ENCODE measurements at regions not wholly inside any gene's neighbourhood (a gene's known extent, or its start where the extent isn't known, plus 50 kb on each side); places are given as distances from the start of the nearest gene placed in this dataset.

DNA sequence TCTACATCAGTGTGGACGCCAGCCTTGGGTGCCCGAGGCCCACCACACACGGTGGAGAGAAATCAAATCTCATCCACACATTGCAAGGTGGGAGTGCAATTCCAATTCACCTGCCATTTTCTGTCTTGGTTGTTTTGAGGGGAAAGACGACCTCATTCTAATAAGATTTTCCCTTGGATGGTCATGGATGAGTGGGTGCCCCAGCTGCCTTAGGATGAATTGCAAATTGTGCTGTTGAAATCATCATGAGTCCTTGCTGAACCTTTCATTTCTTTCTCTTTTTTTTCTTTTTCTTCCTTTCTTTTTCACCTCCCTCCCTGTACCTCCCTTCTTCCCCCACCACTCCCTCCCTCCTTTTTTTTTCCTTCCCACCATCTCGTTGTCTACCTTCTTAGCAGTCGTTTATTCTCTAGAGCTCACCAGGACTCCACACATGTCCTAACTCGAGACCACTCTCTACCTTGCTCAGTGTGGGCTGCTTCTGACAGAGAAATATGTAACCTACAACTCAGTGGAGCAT is 266.9 kb upstream of the NFE2L3 start:
- DNase-seq (ENCODE audit: insufficient read length) = no peak
- no peak for FAIRE-seq

DNA sequence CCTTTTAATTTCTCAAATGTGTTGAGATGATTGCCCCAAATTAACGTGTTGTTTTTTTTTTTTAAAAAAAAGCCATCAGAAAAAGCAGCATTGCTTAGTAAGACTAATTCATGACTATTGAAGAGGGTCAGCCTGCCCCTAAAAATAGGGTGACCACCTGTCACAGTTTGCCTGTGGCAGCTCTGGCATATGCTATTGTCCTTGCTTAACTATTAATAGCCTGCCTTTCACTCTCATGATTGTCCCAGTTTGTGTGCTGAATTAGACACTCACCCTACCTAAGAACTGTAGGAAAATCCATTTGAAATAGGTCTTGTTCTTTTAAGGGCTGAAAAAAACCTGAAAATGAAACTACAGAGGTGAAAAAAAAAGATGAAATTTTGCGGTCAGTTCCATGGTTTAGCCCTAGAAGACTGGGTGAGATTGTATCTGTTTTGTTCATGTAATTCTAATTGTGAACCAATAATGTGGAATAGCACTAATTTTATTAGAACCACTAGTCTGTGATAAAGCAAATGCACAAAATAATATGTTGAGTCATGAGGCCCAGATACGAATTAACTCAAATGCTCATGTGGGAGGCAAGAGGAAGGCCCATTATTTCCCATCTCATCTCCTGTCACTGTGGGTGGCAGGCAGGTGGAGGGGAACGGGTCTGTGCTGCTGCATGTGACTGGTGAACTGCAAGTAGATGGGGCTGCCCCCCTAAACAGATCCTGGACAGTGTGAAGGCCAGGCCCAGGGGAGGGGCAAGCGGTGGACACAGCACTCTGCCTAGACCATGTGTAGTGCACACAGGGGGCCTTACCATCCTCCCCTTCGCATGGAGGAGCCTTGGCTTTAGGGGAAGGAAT is 265.4 kb upstream of the NFE2L3 start:
- TF ChIP-seq TAF1 (IDR thresholded peaks at IDR 0.05; ENCODE audit: borderline replicate concordance, low read depth, low read length) (no peak), POLR2AphosphoS5 (IDR thresholded peaks at IDR 0.05; ENCODE audit: low read depth, low read length) (no peak), POLR2A (IDR thresholded peaks at IDR 0.05; ENCODE audit: low read depth, low read length) (no peak)
- DNase-seq (ENCODE audit: insufficient read length) (no peak), FAIRE-seq (peak; percentile 30)

More for the DNA sequence above, 266.9 kb upstream of the NFE2L3 start:
- TF ChIP-seq POLR2A (IDR thresholded peaks at IDR 0.05; ENCODE audit: low read depth, low read length) (no peak), TAF1 (IDR thresholded peaks at IDR 0.05; ENCODE audit: borderline replicate concordance, low read depth, low read length) (no peak), POLR2AphosphoS5 (IDR thresholded peaks at IDR 0.05; ENCODE audit: low read depth, low read length) (no peak)

DNA sequence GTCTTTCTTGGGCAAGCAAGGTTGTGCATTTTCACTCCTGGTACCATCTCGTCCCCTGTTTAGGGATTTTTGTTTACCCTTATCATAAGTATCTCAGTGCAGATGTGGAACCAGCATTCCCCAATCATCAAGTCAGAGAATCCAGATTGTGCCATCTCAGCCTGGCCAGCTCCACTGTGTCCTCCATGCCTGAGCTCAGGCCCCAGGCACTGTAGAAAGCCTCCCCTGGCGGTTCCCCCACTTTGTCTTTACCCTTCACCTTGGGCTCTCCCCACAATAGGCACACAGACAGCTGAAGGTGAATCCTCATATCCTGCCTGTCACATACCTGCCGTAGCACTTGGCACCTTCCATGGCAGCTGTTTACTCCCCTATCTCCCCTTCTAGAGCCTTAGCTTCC is 264.7 kb upstream of the NFE2L3 start:
- no peak for DNase-seq (ENCODE audit: insufficient read length)
- no peak for TF ChIP-seq TAF1 (IDR thresholded peaks at IDR 0.05; ENCODE audit: borderline replicate concordance, low read depth, low read length)
- no peak for TF ChIP-seq POLR2A (IDR thresholded peaks at IDR 0.05; ENCODE audit: low read depth, low read length)
- TF ChIP-seq POLR2AphosphoS5 (IDR thresholded peaks at IDR 0.05; ENCODE audit: low read depth, low read length) = no peak
- no peak for FAIRE-seq

DNA sequence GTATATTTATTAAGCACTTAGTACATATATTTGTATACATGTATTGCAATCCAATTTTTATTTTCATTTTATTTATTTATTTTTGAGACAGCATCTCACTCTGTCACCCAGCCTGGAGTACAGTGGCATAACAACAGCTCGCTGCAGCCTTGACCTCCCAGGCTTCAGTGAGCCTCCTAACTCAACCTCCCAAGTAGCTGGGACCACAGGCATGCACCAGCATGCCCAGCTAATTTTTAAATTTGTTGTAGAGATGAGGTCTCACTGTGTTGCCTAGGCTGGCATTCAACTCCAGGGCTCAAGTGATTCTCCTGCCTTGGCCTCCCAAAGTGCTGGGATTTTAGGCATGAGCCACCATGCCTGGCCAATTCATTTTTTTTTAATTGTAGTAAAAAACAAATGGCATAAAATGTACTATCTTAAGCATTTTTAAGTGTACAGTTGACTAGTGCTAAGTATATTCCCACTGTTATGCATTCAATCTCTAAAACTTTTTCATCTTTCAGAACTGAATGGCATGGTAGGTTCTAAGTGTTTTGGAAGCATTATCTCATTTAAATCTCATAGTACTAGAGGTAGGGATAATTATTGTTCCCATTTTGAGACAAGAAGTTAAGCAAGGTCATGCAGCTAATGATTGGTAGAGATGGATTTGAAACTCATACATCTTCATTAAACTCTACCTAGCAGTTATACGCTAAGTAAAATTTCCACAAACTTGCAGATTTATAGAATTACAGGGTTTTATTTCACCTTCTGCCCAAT is 264.0 kb upstream of the NFE2L3 start:
- FAIRE-seq (no peak), DNase-seq (ENCODE audit: insufficient read length) (no peak)
- TF ChIP-seq POLR2AphosphoS5 (IDR thresholded peaks at IDR 0.05; ENCODE audit: low read depth, low read length) (no peak), TAF1 (IDR thresholded peaks at IDR 0.05; ENCODE audit: borderline replicate concordance, low read depth, low read length) (no peak), POLR2A (IDR thresholded peaks at IDR 0.05; ENCODE audit: low read depth, low read length) (no peak)

DNA sequence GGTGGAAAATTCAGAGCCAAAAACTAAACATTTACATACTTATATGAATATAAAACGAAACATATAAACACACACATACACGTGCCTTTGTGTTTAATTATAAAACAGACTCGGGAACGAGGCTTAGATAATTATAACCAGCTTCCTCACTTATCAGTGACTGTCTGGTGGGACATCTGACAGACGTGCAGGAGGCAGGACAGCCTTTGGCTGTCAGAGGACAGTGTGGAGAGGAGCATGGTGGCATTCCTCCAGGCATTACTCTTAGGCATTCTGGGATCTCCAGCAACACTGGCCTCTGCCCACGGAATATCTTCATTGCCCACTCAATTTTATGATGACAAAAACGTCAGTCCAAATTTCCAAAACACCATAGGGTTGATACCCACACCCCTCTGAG is 262.2 kb upstream of the NFE2L3 start:
- TF ChIP-seq POLR2A (IDR thresholded peaks at IDR 0.05; ENCODE audit: low read depth, low read length) (no peak), TAF1 (IDR thresholded peaks at IDR 0.05; ENCODE audit: borderline replicate concordance, low read depth, low read length) (no peak), POLR2AphosphoS5 (IDR thresholded peaks at IDR 0.05; ENCODE audit: low read depth, low read length) (no peak)
- FAIRE-seq (no peak), DNase-seq (ENCODE audit: insufficient read length) (no peak)

DNA sequence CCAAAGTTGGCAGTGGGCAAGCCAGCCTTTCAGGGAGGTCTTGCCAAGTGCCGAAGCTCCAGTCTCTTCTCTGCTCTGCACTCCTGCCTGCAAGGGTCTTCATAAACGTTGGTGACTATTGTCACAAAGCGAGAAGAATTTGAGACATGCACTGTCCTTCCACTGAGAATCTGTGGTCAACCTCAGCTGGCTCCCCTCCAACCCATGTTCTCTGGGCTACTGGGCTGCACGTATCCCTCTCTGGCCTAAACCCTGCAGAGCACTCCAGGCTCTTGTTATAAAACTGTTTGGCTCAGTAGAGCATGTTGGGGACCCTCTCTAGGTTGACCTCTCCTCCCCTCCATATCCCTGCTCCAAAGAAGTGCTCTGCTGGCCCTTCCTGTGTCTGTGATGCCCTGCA is 260.4 kb upstream of the NFE2L3 start:
- DNase-seq (ENCODE audit: insufficient read length) (no peak), FAIRE-seq (no peak)
- TF ChIP-seq TAF1 (IDR thresholded peaks at IDR 0.05; ENCODE audit: borderline replicate concordance, low read depth, low read length) (no peak), POLR2AphosphoS5 (IDR thresholded peaks at IDR 0.05; ENCODE audit: low read depth, low read length) (no peak), POLR2A (IDR thresholded peaks at IDR 0.05; ENCODE audit: low read depth, low read length) (no peak)

DNA sequence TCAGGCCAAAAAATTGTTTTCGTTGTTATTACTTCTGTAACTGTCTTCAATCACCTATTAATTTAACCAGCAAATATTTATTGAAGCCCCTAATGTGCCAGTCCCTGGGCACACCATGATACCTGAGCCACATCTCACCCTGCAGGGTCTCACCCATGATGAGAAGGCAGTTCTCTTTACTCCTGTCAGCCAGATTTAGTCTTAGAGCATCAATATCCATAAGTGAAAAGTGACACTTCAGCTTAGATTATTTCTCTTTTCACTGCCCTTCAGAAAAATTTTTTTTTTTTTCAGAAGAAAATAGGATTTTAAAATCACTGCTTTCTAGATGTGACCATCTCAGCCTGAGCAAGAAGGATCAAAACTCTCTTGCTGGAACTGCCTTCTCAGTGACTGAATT is 258.6 kb upstream of the NFE2L3 start:
- FAIRE-seq = peak; percentile 44
- no peak for TF ChIP-seq POLR2A (IDR thresholded peaks at IDR 0.05; ENCODE audit: low read depth, low read length)
- TF ChIP-seq TAF1 (IDR thresholded peaks at IDR 0.05; ENCODE audit: borderline replicate concordance, low read depth, low read length) = no peak
- TF ChIP-seq POLR2AphosphoS5 (IDR thresholded peaks at IDR 0.05; ENCODE audit: low read depth, low read length) = no peak
- no peak for DNase-seq (ENCODE audit: insufficient read length)

DNA sequence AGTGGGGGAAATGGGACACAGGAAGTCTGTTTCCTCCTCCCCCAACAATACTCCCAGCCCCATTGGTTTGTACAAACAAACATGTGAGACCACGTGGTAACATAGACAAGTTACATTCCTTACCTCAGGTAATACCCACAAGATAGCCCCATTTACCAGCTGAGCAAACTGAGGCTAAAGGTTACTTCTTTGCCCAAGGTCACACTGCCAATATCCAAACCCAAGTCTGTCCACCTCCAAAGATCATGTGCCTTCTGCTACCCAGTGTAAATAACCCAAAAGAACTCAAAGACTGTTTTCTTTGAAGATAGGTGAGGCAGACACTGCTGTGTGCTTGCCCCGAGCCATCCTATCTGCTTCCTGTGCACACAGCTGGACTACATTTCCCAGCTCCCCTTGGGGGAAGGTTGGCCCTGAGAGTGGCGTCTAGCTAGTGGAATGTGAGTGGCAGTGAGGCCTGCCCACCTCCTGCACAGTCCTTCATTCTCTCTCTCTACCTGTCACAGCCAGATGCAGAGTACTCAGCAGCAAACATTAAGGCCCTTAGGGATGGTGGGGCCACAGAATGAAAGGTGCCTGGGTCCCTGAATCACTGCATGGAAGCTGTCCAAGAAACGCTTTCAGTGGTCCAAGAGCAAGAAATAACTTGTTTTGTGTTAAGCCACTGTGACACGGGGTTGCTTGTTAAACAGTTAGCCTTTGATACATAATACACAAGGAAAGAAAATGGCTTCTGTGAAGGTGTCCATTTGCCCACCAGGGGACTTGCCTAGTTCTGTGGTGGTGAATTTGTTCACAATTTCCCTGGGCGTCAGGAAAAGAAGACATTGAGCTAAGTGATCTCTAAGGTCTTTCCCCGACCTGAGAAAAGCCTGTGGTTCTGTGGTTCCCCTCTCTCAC is 257.7 kb upstream of the NFE2L3 start:
- DNase-seq (ENCODE audit: insufficient read length) (no peak), FAIRE-seq (peak; percentile 93)
- TF ChIP-seq POLR2AphosphoS5 (IDR thresholded peaks at IDR 0.05; ENCODE audit: low read depth, low read length) (no peak), POLR2A (IDR thresholded peaks at IDR 0.05; ENCODE audit: low read depth, low read length) (no peak), TAF1 (IDR thresholded peaks at IDR 0.05; ENCODE audit: borderline replicate concordance, low read depth, low read length) (no peak)

DNA sequence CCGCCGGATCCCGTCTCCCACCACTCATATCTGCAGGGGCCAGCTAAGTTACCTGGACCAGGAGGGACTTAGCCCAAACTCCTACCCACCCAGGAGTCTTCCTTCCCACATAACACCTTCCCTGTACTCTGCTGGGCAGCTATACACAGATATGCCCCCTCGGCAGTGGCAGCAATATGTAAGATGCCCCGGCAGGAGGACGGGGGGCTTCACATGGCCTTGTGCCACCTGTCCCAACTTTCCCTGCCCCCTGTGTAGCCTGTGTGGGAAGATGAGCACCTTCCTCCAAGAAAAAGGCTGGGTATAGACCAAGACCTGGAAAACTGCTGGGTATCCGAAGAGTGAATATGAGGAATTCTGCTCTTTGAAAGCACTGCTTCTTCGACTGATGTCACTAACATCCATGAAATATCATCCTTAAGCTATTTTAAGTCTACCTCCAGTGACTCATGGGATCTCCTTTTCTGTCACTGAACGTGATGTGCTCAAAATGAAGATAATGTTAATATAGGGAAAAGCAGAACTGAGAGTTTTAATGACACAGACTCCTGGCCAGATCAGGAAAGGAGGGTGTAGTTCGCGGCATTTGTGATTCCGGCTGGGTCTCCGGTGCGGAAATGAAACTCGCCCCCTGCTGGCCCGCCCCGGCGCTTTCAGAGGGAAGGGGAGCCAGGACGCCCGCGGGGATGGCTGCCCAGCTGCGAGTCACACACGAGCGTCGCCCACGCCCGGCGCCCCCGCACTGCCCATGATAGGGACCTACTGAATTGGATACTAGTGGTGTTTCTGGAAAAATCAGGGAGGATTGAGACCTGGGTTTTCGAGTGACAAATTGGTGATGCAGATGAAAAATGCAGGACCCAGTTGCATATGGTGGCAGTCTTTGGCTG is 256.9 kb upstream of the NFE2L3 start:
- FAIRE-seq (peak; percentile 89), DNase-seq (ENCODE audit: insufficient read length) (peak; percentile 41)
- TF ChIP-seq POLR2A (IDR thresholded peaks at IDR 0.05; ENCODE audit: low read depth, low read length) (no peak), TAF1 (IDR thresholded peaks at IDR 0.05; ENCODE audit: borderline replicate concordance, low read depth, low read length) (no peak), POLR2AphosphoS5 (IDR thresholded peaks at IDR 0.05; ENCODE audit: low read depth, low read length) (no peak)

DNA sequence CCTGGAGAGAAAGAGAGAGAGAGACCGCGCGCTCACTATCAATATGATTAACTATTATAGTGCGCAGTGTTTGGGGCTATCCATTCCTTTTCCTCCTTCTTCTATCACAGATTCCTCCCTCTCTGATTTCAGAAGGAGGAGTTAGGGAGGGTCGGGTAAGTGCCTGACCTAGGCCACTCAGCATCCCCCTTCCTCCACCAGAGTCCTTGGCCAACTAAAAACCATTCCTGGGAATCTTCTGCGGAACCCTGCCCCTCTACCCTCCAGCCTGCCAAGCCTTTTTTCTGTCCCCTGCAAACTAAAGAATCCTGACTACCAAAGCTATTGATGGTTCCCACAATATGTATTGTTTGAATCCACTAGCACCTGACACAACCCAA is 256.2 kb upstream of the NFE2L3 start:
- DNase-seq (ENCODE audit: insufficient read length) = no peak
- no peak for FAIRE-seq
- no peak for TF ChIP-seq POLR2A (IDR thresholded peaks at IDR 0.05; ENCODE audit: low read depth, low read length)
- TF ChIP-seq POLR2AphosphoS5 (IDR thresholded peaks at IDR 0.05; ENCODE audit: low read depth, low read length) = no peak
- TF ChIP-seq TAF1 (IDR thresholded peaks at IDR 0.05; ENCODE audit: borderline replicate concordance, low read depth, low read length) = no peak
